Prostate gland (tissue), 2 donors: ENCODE measurements at regions not wholly inside any gene's neighbourhood (a gene's known extent, or its start where the extent isn't known, plus 50 kb on each side); places are given as distances from the start of the nearest gene placed in this dataset.
"Not testable (repeated sequence)": the region's sequence is repeated elsewhere in the genome, so short reads cannot be mapped to it uniquely, and the experiment has no call there.

Source experiments
- DNase-seq: peaks from one replicate; pipeline ENCODE4 v3.0.0-alpha.2; 2019; ENCODE audit warnings: low spot score
- H3K27ac ChIP-seq, 2 donors: fragments of 200-600 bp; sonication (generic); 2 replicates each; pipeline ENCODE4 v1.5.1; 2017 to 2019
- H3K27me3 ChIP-seq: fragments of 200-600 bp; sonication (generic); replicated peaks from 2 replicates; pipeline ENCODE4 v1.5.1; 2019; ENCODE audit not compliant: insufficient read depth
- H3K36me3 ChIP-seq, 2 donors: fragments of 200-600 bp; sonication (generic); 1 replicate in 1 of 2; 2 replicates in 1 of 2; pipeline versions ENCODE4 v1.5.1 to v1.8.1; 2017 to 2019
- H3K4me1 ChIP-seq: fragments of 200-600 bp; sonication (generic); replicated peaks from 2 replicates; pipeline ENCODE4 v1.5.1; 2019
- H3K4me3 ChIP-seq, 2 donors: fragments of 200-600 bp; sonication (generic); 2 replicates each; pipeline ENCODE4 v1.5.1; 2017 to 2019
- H3K9me3 ChIP-seq: fragments of 200-600 bp; sonication (generic); 2 replicates; pipeline ENCODE4 v1.5.1; 2017
- CTCF ChIP-seq, 4 experiments: fragments of 200-600 bp in 2 of 4; fragments of 450-650 bp in 2 of 4; sonication (generic) in 2 of 4; IDR thresholded peaks; 1 replicate in 3 of 4; 2 replicates in 1 of 4; pipeline ENCODE4 v1.5.1; 2016 to 2019; ENCODE audit warnings: antibody characterized with exemption in 4 of 4, mild to moderate bottlenecking in 2 of 4, moderate library complexity in 2 of 4
- POLR2A ChIP-seq: fragments of 450-650 bp; IDR thresholded peaks from one replicate; pipeline ENCODE4 v1.6.1; 2016; ENCODE audit warnings: antibody characterized with exemption, mild to moderate bottlenecking
- POLR2AphosphoS5 ChIP-seq: sonication (generic); formaldehyde crosslinking; IDR thresholded peaks from one replicate; pipeline ENCODE4 v1.6.1; 2017; ENCODE audit warnings: antibody characterized with exemption
- WGBS: methylation state at CpG from one replicate; pipeline ENCODE4 v1.1.5; 2018; 5-methylcytosine and 5-hydroxymethylcytosine counted together
- intact Hi-C: fragments of 100-400 bp; cut with DNase I; formaldehyde crosslinking; loops from one replicate; pipeline ENCODE4 v1.14.2; 2022

- no peaks in the 10 kb centered on the region for H3K4me1 ChIP-seq
- no peak for DNase-seq
- WGBS, result 89% methylated on average over 3 of the region's 3 CpGs
- intact Hi-C loops, result no loop called here
- H3K27me3 ChIP-seq, result no peaks in the 10 kb centered on the region
- H3K4me3 ChIP-seq, result no peak overlapping the region
- no peaks in the 10 kb centered on the region for H3K9me3 ChIP-seq
- no peaks in the 10 kb centered on the region for H3K36me3 ChIP-seq
- no peak for TF ChIP-seq CTCF (IDR thresholded peaks at IDR 0.05)
- TF ChIP-seq POLR2AphosphoS5, result no peak
- TF ChIP-seq POLR2A, result no peak
- no peak overlapping the region for H3K27ac ChIP-seq
Observed at GRCh38 chrX:829145-829544, 198.6 kb downstream of the SHOX start.

GRCh38 chrX:828411-828959 is 197.9 kb downstream of the SHOX start:
- TF ChIP-seq CTCF (IDR thresholded peaks at IDR 0.05) (no peak), POLR2AphosphoS5 (no peak), POLR2A (no peak)
- no peaks in the 10 kb centered on the region for H3K9me3 ChIP-seq
- 68% methylated on average over 8 of the region's 8 CpGs for WGBS
- no peak overlapping the region for H3K4me3 ChIP-seq
- intact Hi-C loops, result no loop called here
- H3K4me1 ChIP-seq, result no peaks in the 10 kb centered on the region
- H3K36me3 ChIP-seq, result no peaks in the 10 kb centered on the region
- H3K27me3 ChIP-seq, result no peaks in the 10 kb centered on the region
- DNase-seq, result no peak
- no peak overlapping the region for H3K27ac ChIP-seq

DNA sequence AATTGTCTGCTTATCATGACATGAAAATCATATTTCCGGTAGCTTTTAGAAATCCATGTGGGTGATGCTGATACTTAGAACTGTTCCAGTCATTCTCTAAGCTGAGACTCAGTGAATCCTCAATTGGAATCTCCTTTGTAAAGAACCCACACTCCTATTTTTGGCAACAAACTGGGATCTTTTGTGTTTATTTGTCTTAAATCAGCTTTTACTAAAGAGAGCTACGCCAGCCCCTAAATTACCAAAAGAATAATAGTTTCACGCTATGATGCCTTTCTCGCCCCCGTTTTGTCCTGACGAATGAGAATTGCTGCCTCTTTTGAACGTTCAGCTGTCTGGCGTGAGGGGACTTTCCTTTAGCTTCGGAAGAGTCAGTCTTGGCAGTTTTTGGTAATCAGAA is 195.9 kb downstream of the SHOX start:
- DNase-seq, result no peak
- TF ChIP-seq POLR2AphosphoS5, result no peak
- no peak for TF ChIP-seq CTCF (IDR thresholded peaks at IDR 0.05)
- TF ChIP-seq POLR2A, result no peak
- Histone ChIP-seq H3K27ac (no peak overlapping the region), H3K4me3 (no peak overlapping the region), H3K9me3 (no peaks in the 10 kb centered on the region), H3K27me3 (no peaks in the 10 kb centered on the region), H3K36me3 (no peaks in the 10 kb centered on the region), H3K4me1 (no peaks in the 10 kb centered on the region)
- intact Hi-C loops, result no loop called here
- WGBS, result 40% methylated on average over 9 of the region's 9 CpGs

DNA sequence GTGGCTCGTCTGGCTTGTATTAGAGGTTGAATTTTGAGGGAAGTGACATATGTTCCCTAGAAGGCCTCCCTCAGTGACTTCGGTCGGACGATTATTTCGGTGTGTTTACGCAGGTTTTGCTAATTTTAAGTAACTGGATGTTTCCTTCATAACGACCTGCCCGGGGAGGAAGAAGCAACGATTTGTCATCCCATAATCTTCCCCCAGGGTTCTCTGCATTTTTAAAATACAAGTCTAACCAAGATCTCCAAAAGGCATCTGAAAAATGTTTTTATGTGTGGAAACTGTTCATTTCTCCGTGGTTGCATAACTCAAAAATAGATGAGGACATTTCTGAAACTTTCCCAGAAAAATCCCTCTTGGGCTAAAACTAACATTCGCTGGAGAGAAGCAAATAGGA is 195.4 kb downstream of the SHOX start:
- 52% methylated on average over 11 of the region's 11 CpGs for WGBS
- Histone ChIP-seq H3K27ac (no peak overlapping the region), H3K27me3 (no peaks in the 10 kb centered on the region), H3K36me3 (no peaks in the 10 kb centered on the region), H3K4me1 (no peaks in the 10 kb centered on the region), H3K4me3 (no peak overlapping the region), H3K9me3 (no peaks in the 10 kb centered on the region)
- intact Hi-C loops, result no loop called here
- no peak for TF ChIP-seq POLR2AphosphoS5
- no peak for TF ChIP-seq POLR2A
- no peak for TF ChIP-seq CTCF (IDR thresholded peaks at IDR 0.05)
- no peak for DNase-seq

GRCh38 chrX:823073-823472 is 192.5 kb downstream of the SHOX start:
- H3K27me3 ChIP-seq, H3K4me3 ChIP-seq, DNase-seq, H3K9me3 ChIP-seq, intact Hi-C loops, H3K4me1 ChIP-seq, H3K27ac ChIP-seq, H3K36me3 ChIP-seq: not testable (repeated sequence)
- WGBS, result 93% methylated on average over 1 of the region's 1 CpG
